ENCODE measurements at regions not wholly inside any gene's neighbourhood (a gene's known extent, or its start where the extent isn't known, plus 50 kb on each side); places are given as distances from the start of the nearest gene placed in this dataset.

- DNase-seq = no peak
These were observed 82.0 kb downstream of the KLF5 start for GRCh38 chr13:73140801-73141200.

- DNase-seq = no peak
These were observed 80.1 kb downstream of the KLF5 start for GRCh38 chr13:73138638-73139491.

- no peak for DNase-seq
These were observed 79.5 kb downstream of the KLF5 start for GRCh38 chr13:73138276-73138637.

GRCh38 chr13:73136776-73137175 is 78.0 kb downstream of the KLF5 start:
- no peak for DNase-seq

- no peak for DNase-seq
These were observed 74.7 kb downstream of the KLF5 start for GRCh38 chr13:73133531-73133930.

GRCh38 chr13:73131247-73131646 is 72.4 kb downstream of the KLF5 start:
- DNase-seq = no peak

GRCh38 chr13:73129023-73129422 is 70.2 kb downstream of the KLF5 start:
- DNase-seq = no peak
